Mononuclear cell (primary cell): ENCODE measurements at regions not wholly inside any gene's neighbourhood (a gene's known extent, or its start where the extent isn't known, plus 50 kb on each side); places are given as distances from the start of the nearest gene placed in this dataset.

ENCODE experiments used
- H3K27me3 ChIP-seq: 2 replicates; pipeline ENCODE4 v1.6.0; 2011; ENCODE audit warnings: low read length, control low read depth; ENCODE audit not compliant: insufficient read depth
- H3K4me1 ChIP-seq: 2 replicates; pipeline ENCODE4 v1.5.1; 2011; ENCODE audit warnings: mild to moderate bottlenecking, low read length, control low read depth; ENCODE audit not compliant: insufficient read depth
- H3K4me3 ChIP-seq: 2 replicates; pipeline ENCODE4 v1.5.1; 2011; ENCODE audit warnings: mild to moderate bottlenecking, low read length, moderate library complexity
- H3K9me3 ChIP-seq: 2 replicates; pipeline ENCODE4 v1.5.1; 2011; ENCODE audit warnings: low read depth, mild to moderate bottlenecking, control low read depth, low read length

DNA sequence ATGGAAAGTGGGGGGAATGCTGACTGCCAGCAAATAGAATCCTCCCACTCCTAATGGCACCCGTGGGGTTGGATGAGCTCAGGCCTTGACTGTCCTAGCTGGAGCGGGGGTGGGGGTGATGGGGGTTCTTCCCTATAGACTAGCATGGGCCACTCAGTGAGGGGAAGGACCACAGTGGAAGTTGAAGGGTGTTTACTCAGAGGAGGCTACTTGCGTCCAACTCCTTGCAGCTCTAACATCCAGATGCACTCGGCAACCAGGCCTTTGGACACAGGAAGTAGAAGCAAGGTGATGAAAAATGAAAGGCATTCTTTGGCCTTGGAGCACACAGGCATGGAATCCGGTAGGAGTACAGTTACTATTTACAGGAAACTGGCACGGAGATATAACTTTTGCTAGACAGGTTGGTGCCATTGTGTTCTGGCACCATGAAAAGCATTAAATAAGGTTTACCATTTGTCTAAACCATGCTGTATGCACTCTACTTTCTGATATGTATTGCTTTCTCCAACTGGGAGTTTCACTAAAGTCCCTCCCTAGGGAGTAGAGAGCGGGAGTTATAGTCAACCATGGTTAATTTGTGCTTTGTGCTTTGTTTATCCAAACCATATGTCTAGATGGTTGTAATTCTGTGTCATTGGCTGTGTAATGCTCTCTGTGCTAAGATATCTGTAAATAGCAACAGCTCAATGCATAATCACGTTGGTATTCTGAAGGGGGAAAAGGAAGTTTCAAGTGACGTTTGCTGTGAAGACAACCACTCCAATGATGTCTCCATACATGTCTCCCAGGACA is 125.3 kb downstream of the TSHZ3 start:
- no peaks in the 10 kb centered on the region for H3K27me3 ChIP-seq
- no peak overlapping the region for H3K4me3 ChIP-seq
- H3K9me3 ChIP-seq = no peaks in the 10 kb centered on the region
- H3K4me1 ChIP-seq = no peaks in the 10 kb centered on the region

DNA sequence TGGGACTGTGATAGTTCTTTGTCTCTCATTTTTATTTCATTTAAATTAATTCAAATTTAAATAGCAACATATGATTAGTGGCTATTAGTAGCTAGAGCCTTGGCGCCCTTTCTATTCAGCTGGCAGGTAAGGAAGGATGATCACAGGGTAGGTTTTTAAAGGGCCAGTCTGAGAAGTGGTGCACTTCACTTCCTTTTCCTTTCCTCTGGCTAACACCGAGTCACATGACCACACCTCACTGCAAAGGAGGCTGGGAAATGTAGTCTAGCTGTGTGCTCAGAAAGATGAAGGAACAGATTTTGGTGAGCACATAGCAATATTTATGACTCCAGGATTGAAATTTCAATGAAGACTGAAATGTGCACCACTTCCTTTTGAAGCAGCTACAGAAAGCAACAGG is 128.7 kb downstream of the TSHZ3 start:
- H3K4me3 ChIP-seq = no peak overlapping the region
- no peaks in the 10 kb centered on the region for H3K4me1 ChIP-seq
- H3K27me3 ChIP-seq = no peaks in the 10 kb centered on the region
- H3K9me3 ChIP-seq = no peaks in the 10 kb centered on the region

DNA sequence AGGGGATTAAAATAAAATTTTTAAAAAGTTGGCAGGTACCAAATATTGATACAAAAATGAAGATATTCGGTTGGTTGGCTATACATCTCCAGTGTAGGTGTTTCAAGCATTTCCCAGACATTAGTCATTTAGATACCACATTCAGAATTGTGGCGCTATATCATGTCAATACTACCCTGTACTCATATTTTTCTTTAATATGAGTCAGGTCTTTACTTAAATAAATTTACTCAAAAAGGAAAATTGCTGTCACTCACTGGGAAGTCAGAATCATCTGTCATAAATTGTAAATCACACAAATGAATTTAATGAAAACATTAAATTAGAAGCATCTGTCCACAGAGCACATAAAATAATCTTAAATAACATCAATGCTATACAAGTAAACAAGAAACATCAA is 134.2 kb downstream of the TSHZ3 start:
- Histone ChIP-seq H3K4me3 (no peak overlapping the region), H3K27me3 (peaks cover 8% of the 10 kb centered on the region), H3K9me3 (no peaks in the 10 kb centered on the region), H3K4me1 (peaks cover 12% of the 10 kb centered on the region)

DNA sequence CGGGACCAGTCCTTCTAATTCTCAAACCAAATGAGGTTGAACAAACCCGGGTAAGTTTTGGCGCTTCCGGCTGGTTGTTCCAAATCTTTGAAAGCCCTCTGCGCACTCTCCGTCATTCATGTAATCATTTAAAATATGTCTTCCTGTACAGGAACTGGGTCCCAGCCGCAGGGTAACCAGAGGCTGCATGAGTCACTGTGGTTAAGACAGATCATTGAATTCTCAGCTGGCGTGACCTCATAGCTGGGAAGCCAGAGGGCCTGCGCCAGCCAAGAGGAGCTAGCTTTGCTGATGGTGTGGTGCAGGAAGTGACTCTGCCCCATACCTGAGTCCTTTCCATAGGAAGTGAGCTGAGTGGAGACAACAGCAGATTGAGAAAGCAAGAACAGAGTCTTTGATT is 135.2 kb downstream of the TSHZ3 start:
- Histone ChIP-seq H3K4me3 (no peak overlapping the region), H3K9me3 (no peaks in the 10 kb centered on the region), H3K27me3 (peaks cover 8% of the 10 kb centered on the region), H3K4me1 (peaks cover 12% of the 10 kb centered on the region)

DNA sequence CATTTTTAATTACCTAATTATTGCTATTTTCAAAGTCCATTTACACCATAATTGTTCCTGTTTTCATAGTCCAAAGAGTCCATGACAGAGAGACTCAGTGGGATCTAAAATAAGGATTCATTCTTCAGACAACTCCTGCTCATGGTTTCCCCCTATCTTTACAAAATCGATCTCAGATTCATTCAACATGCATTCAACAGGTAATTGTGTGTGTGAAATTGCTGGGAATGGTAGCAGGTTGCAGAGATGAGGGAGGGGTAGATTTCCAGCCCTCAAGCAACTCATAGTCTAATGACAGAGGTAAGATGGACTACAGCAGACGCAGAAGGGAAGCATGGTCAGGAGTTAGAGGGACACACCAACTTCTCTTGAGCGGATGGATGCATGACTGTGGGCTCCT is 138.1 kb downstream of the TSHZ3 start:
- Histone ChIP-seq H3K27me3 (peaks cover 8% of the 10 kb centered on the region), H3K9me3 (no peaks in the 10 kb centered on the region), H3K4me3 (no peak overlapping the region), H3K4me1 (peaks cover 12% of the 10 kb centered on the region)

DNA sequence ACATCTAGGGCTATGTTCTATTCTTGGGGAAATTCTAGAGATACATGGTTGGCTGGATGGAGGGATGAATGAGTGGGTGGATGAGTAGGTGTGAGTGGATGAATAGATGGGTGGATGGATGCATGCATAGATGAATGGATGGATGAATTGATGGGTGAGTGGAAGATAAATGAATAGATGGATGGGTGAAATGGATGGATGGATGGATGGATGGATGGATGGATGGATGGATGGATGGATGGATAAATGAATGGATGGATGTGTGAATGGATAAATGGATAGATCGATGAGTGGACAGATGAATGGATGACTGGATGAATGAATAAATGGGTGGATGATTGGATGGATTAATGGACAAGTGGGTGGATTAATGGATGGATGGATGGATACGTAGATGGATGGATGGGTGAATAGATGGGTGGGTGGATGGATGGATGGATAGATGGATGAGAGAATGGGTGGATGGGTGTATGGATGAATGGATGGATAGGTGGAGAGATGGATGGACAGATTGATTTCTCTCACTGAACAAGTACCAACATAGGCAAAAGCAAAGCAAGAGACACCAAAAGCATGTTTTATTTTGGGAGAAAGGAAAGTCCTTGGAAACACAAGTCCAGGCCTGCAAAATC is 143.2 kb downstream of the TSHZ3 start:
- Histone ChIP-seq H3K4me1 (no peaks in the 10 kb centered on the region), H3K9me3 (no peaks in the 10 kb centered on the region), H3K4me3 (no peak overlapping the region), H3K27me3 (no peaks in the 10 kb centered on the region)

DNA sequence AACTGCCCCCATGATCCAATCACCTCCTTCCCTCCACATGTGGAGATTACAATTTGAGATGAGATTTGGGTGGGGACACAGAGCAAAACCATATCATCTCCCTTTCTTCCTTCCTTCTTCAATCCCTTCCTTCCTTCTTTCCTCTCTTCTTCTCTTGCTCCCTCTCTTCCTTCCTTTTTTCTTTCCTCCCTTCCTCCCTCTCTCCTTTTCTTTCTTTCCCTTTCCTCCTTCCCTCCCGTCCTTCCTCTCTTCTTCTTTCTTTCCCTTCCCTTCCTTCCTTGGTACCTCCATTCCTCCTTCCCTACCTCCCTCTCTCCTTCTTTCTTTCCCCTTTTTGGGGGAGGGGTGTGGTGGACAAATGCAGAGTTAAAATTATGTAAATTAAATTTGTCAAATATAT is 145.1 kb downstream of the TSHZ3 start:
- Histone ChIP-seq H3K4me3 (no peak overlapping the region), H3K4me1 (no peaks in the 10 kb centered on the region), H3K27me3 (no peaks in the 10 kb centered on the region), H3K9me3 (no peaks in the 10 kb centered on the region)

DNA sequence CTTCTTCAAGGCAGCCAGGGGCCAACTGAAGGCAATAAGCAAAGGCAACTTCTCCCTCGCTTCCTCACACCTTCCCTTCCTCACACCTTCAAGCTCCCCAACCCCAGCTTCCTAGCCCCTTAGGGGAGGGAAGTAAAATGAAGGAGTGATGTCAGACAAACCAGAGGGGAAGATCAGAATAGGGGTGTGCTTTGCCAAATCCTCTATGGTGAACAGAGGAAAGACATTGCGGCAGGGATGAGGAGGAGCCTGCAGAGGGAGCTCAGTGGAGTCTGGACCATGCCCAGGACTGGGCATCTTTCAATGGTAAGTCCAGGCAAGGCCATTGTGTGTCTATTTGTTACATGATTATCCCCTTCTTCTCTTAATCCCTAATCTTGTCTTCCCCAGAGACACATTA is 164.0 kb downstream of the TSHZ3 start:
- Histone ChIP-seq H3K9me3 (no peaks in the 10 kb centered on the region), H3K4me3 (no peak overlapping the region), H3K4me1 (no peaks in the 10 kb centered on the region), H3K27me3 (peaks cover 8% of the 10 kb centered on the region)

DNA sequence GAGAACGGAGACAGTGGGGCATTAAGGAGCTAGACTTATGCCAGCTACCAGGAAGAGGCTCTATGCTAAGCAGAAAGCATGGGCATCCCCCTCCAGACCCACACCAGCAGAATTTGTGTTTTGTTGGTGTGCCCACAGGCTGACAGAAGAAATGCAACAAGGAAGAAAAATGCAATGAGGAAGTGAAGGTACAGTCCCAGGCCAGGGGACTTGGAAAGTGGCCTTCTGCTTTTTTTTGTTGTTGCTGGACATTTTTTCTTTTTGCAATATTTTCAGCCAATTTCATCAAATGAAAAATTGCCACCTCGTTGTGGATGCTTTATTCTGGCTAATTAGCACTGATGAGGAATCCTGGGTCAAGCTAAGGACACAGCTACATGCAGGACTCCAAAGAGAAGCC is 167.7 kb downstream of the TSHZ3 start:
- Histone ChIP-seq H3K9me3 (no peaks in the 10 kb centered on the region), H3K27me3 (peaks cover 2% of the 10 kb centered on the region), H3K4me1 (no peaks in the 10 kb centered on the region), H3K4me3 (no peak overlapping the region)

DNA sequence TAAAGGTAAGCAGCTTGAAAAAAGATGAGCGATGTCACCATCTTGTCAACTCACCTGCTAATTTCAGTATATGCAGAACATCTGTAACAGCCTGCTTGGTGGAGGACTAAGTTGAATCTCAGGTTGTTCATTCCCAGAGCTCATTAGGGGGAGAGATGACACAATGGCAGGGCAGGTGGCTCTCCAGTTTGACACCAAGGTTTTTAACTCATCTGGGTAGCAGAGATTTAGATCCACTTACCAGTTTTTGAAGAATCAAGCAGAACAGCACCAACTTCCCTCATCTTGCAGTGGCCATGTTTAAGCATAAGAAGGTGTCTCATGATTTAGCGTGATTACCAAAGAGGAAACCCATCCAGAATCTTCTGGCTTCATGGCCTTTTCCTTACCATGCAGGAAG is 168.3 kb downstream of the TSHZ3 start:
- Histone ChIP-seq H3K4me1 (no peaks in the 10 kb centered on the region), H3K4me3 (no peak overlapping the region), H3K27me3 (peaks cover 2% of the 10 kb centered on the region), H3K9me3 (no peaks in the 10 kb centered on the region)

DNA sequence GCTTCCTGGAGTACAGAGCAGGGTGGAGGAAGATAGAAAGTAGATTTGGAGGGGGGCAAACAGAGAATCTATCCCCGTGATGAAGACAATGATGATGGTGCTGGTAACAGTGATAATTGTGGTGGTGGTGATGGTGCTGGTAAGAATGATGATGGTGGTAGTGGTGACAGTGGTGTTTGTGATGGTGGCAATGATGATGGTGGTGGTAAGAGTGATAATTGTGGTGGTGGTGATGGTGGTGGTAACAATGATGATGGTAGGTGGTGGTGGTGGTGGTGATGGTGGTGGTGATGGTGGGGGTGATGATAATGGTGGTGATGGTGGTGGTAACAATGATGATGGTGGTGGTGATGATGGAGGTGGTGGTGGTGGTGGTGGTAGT is 169.8 kb downstream of the TSHZ3 start:
- no peaks in the 10 kb centered on the region for H3K9me3 ChIP-seq
- H3K27me3 ChIP-seq = no peaks in the 10 kb centered on the region
- no peaks in the 10 kb centered on the region for H3K4me1 ChIP-seq
- H3K4me3 ChIP-seq = no peak overlapping the region

DNA sequence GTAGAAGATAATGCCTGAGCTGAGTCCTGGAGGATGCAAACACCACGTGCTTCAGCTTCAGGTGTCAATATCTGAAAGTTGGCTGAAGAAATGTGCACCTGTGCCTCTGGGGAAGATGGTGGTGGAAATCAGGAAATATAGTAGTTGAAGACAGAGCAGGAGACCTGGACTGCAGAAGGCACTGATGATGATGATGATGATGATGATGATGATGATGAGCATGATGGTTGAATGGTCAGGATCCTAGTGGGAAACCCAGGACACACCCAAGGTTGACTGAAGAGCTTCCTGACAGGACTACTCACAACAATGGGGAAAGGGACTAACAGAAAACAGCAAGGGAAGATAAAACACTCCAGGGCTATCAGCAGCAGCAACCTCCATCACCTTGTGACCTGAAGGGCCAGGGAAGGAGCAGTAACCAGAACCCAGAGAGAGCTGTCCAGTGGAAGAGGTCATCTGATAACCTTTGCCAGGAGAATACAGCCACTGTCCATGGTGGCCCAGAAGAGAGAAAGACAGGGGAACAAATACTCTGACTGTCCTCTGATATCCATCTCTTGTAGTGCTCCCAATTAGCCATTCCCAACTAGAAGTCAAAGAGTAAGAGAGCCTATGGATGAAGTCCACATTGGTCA is 170.3 kb downstream of the TSHZ3 start:
- no peaks in the 10 kb centered on the region for H3K9me3 ChIP-seq
- H3K4me1 ChIP-seq = no peaks in the 10 kb centered on the region
- H3K4me3 ChIP-seq = no peak overlapping the region
- no peaks in the 10 kb centered on the region for H3K27me3 ChIP-seq

DNA sequence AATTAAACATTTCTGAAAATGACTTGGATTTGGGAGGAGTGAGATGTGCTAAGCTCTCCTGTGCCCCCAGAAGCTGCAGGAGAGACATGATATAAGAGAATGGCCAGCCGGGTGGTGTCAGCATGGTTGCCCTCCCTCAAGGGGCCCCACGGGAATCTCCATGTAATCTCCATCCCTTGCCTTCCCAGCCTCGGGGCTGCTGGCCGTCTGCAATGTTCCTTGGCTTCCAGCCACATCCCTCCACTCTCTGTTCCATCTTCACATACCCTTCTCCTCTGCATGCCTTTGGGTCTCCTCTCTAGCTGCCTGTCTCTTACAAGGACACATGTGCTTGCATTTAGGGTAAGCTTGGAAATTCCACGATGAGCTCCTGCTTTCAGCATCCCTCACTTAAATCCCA is 172.0 kb downstream of the TSHZ3 start:
- no peak overlapping the region for H3K4me3 ChIP-seq

DNA sequence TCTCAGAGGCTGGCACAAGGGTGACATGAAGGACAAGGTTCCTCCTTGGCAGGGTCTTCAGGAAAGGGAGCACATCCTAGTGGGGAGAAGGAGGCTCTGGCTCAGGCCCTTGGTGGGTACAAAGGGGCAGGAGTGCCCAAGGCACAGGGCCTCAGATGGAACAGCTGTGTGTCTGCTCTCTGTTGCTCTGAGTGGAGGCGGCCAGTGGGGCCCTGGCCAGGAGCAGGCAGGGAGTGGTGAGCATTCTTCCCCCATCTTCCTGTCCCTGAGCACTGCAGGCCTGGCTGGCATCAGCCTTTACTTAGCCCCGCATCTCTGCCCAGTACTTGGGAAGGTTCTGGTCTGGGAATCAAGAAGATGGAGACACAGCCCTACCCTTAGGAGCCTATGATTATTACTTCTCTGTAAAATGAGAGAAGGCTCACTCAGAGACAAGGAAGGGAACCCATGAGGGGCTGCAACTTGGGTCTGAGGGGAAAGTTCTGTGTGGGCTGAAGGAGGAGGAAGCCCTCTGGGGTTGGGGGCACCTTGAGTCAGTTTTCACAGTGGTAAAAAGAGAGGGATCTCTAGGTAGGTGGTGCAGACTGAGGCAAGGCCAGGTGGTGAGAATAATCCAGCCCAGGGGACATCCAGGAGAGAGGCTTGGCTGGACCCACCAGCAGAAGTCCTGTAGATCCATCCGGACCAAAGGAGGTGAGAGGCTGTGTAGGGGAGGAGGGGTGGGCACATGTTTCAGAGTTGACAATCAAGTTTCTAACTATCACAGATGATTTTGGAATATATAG is 173.5 kb downstream of the TSHZ3 start:
- no peaks in the 10 kb centered on the region for H3K9me3 ChIP-seq
- no peak overlapping the region for H3K4me3 ChIP-seq
- H3K27me3 ChIP-seq = no peaks in the 10 kb centered on the region
- no peaks in the 10 kb centered on the region for H3K4me1 ChIP-seq

More for the DNA sequence above, 172.0 kb downstream of the TSHZ3 start:
- H3K27me3 ChIP-seq = no peaks in the 10 kb centered on the region
- H3K9me3 ChIP-seq = no peaks in the 10 kb centered on the region
- no peaks in the 10 kb centered on the region for H3K4me1 ChIP-seq

DNA sequence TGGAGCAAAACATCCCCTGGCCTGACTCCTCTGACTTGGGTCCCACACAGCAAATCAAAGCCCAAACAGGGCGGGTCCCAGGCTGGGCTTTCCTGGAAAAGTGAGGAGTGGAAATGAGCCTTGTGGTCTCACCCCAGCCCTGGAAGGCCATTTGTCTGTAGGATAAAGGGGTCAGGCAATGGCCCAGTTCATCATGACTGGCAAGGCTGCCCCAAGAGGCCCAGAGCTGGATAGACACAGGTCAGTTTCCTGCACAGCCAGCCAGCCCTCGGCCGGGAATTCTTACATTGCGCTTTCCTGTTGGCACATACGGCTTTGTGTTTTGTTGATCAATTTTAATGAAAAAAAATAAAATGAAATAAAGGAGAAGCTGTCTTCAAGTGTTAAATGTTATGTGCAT is 174.3 kb downstream of the TSHZ3 start:
- H3K4me1 ChIP-seq = no peaks in the 10 kb centered on the region
- no peak overlapping the region for H3K4me3 ChIP-seq
- no peaks in the 10 kb centered on the region for H3K9me3 ChIP-seq
- no peaks in the 10 kb centered on the region for H3K27me3 ChIP-seq
